K562 (cell line): ENCODE measurements at regions not wholly inside any gene's neighbourhood (a gene's known extent, or its start where the extent isn't known, plus 50 kb on each side); places are given as distances from the start of the nearest gene placed in this dataset.

Experiments
- ATAC-seq: fragments of 200-7000 bp; cut with Tn5 transposase; 3 replicates; pipeline ENCODE4 v1.9.1; 2020; ENCODE audit warnings: moderate library complexity
- BruUV-seq: library from RNA; stranded (reverse); fragments of 400-500 nt; replicated peaks from 2 replicates; lab custom pipeline; 2021; lab: Mats Ljungman, UMichigan
- CTCF ChIA-PET: fragments of 300-600 bp; formaldehyde crosslinking; extraction: SDS; loops from one replicate; lab custom pipeline; 2021; ENCODE audit warnings: low intra/inter-chr PET ratio; lab: Yijun Ruan, JAX
- POLR2A ChIA-PET: fragments of 300-600, 350-650 bp; sonication (Branson Sonifier 250); formaldehyde crosslinking; extraction: SDS; loops from one replicate; lab custom pipeline; 2021; ENCODE audit warnings: antibody characterized with exemption, inconsistent platforms; lab: Yijun Ruan, JAX
- DNase-seq, 4 experiments: peaks; one replicate each; pipeline versions ENCODE4 v3.0.0 to v3.0.0-alpha.2; 2011 to 2018; ENCODE audit warnings: low spot score in 3 of 4, mixed read lengths in 3 of 4; ENCODE audit errors: extremely low read depth in 1 of 4
- FAIRE-seq: peaks from 2 replicates; lab custom pipeline; 2011; peaks lifted over from hg19 to GRCh38; lab: Jason Lieb, UNC
- H2AFZ ChIP-seq: 2 replicates; pipeline ENCODE4 v1.6.0; 2011; ENCODE audit warnings: low read depth, low read length, control low read depth, inconsistent platforms
- H3K27ac ChIP-seq: fragments of 200-600 bp; 3 replicates; pipeline ENCODE4 v1.8.0; 2011; ENCODE audit warnings: low read depth, mild to moderate bottlenecking, control low read depth, inconsistent platforms, low read length, moderate library complexity, mixed read lengths; ENCODE audit errors: extremely low read depth
- H3K27me3 ChIP-seq, 2 experiments: fragments of 300-600 bp in 1 of 2; 2 replicates in 1 of 2; 3 replicates in 1 of 2; pipeline versions ENCODE4 v1.6.0 to v1.8.0; 2011; ENCODE audit warnings: inconsistent platforms in 2 of 2, low read length in 2 of 2, mild to moderate bottlenecking in 1 of 2, mixed read lengths in 1 of 2, moderate library complexity in 1 of 2; ENCODE audit not compliant: control insufficient read depth in 2 of 2, insufficient read depth in 2 of 2
- H3K36me3 ChIP-seq: fragments of 300-600 bp; 3 replicates; pipeline ENCODE4 v1.8.0; 2011; ENCODE audit warnings: mild to moderate bottlenecking, low read length, inconsistent platforms; ENCODE audit not compliant: control insufficient read depth, insufficient read depth
- H3K4me1 ChIP-seq, 2 experiments: fragments of 200-600 bp in 1 of 2; replicated peaks in 1 of 2; 2 replicates in 1 of 2; 3 replicates in 1 of 2; pipeline versions ENCODE4 v1.5.1 to v1.8.0; 2011; ENCODE audit warnings: inconsistent platforms in 2 of 2, low read length in 2 of 2, mild to moderate bottlenecking in 1 of 2, mixed read lengths in 1 of 2, moderate library complexity in 1 of 2; ENCODE audit not compliant: control insufficient read depth in 2 of 2, insufficient read depth in 2 of 2
- H3K4me2 ChIP-seq: 2 replicates; pipeline ENCODE4 v1.6.1; 2011; ENCODE audit warnings: low read length, control low read depth, inconsistent platforms, mixed read lengths; ENCODE audit not compliant: insufficient read depth
- H3K4me3 ChIP-seq: fragments of 200-600 bp; sonication (generic), shearing (Covaris generic); 2 replicates; pipeline ENCODE4 v1.5.1; 2016; ENCODE audit warnings: control low read depth, inconsistent platforms
- H3K79me2 ChIP-seq: fragments of 200-600 bp; 3 replicates; pipeline ENCODE4 v1.8.0; 2011; ENCODE audit warnings: low read length, inconsistent platforms; ENCODE audit not compliant: control insufficient read depth, insufficient read depth
- H3K9ac ChIP-seq, 2 experiments: 2 replicates each; pipeline versions ENCODE4 v1.6.0 to v1.6.1; 2011; ENCODE audit warnings: low read depth in 2 of 2, low read length in 2 of 2, control low read depth in 1 of 2, inconsistent platforms in 1 of 2, mild to moderate bottlenecking in 1 of 2, mixed read lengths in 1 of 2; ENCODE audit not compliant: insufficient read depth in 1 of 2
- H3K9me1 ChIP-seq: one replicate; pipeline ENCODE4 v1.6.0; 2011; ENCODE audit warnings: inconsistent platforms, mild to moderate bottlenecking, low read length, moderate library complexity; ENCODE audit not compliant: control insufficient read depth, insufficient read depth
- H3K9me3 ChIP-seq: replicated peaks from 2 replicates; pipeline ENCODE4 v1.5.1; 2011; ENCODE audit warnings: low read depth, low read length, inconsistent platforms; ENCODE audit not compliant: control insufficient read depth, insufficient read depth
- H4K20me1 ChIP-seq: replicated peaks from 2 replicates; pipeline ENCODE4 v1.6.1; 2011; ENCODE audit warnings: low read length, inconsistent platforms, mixed read lengths; ENCODE audit not compliant: control insufficient read depth, insufficient read depth
- ARID3A ChIP-seq: IDR thresholded peaks from 2 replicates; pipeline ENCODE4 v1.6.1; 2012; ENCODE audit warnings: low read depth, low read length, improper control_type of control experiment, borderline replicate concordance
- CBFA2T3 ChIP-seq: fragments of 450-650 bp; IDR thresholded peaks from 2 replicates; pipeline ENCODE4 v1.6.1; 2017
- HNRNPUL1 ChIP-seq: fragments of 200-400 bp; formaldehyde crosslinking; IDR thresholded peaks from 2 replicates; pipeline ENCODE4 v1.6.1; 2017; ENCODE audit warnings: low read length
- IRF9 ChIP-seq: fragments of 450-650 bp; IDR thresholded peaks from 2 replicates; pipeline ENCODE4 v1.6.1; 2016; ENCODE audit warnings: missing biosample characterization, missing genetic modification characterization
- KLF1 ChIP-seq: fragments of 450-650 bp; IDR thresholded peaks from 2 replicates; pipeline ENCODE4 v1.6.1; 2016; ENCODE audit warnings: missing genetic modification characterization, missing compliant biosample characterization
- MAZ ChIP-seq, 2 experiments: fragments of 450-650 bp in 1 of 2; sonication (generic) in 1 of 2; formaldehyde crosslinking; IDR thresholded peaks in 1 of 2; conservative IDR thresholded peaks in 1 of 2; 2 replicates each; pipeline versions ENCODE4 v1.4.0 to v1.5.0; 2020; ENCODE audit warnings: mild to moderate bottlenecking in 1 of 2, missing genetic modification reagents in 1 of 2
- PHB2 ChIP-seq: fragments of 450-650 bp; IDR thresholded peaks from 2 replicates; pipeline ENCODE4 v1.6.1; 2017; ENCODE audit warnings: low read depth
- SRSF7 ChIP-seq: fragments of 200-400 bp; formaldehyde crosslinking; optimal IDR thresholded peaks from 2 replicates; pipeline ENCODE3; 2017; ENCODE audit warnings: mild to moderate bottlenecking, low read depth, low read length
- STAT5B ChIP-seq: fragments of 250-450 bp; sonication (Bioruptor Pico); IDR thresholded peaks from 2 replicates; pipeline ENCODE4 v1.8.0; 2021; ENCODE audit warnings: mild to moderate bottlenecking, inconsistent platforms
- TCF15 ChIP-seq: fragments of 250-450 bp; sonication (Bioruptor Pico); IDR thresholded peaks from 2 replicates; pipeline ENCODE4 v1.8.0; 2022; ENCODE audit warnings: moderate library complexity, mild to moderate bottlenecking, inconsistent platforms
- TFAP4 ChIP-seq: sonication (generic); formaldehyde crosslinking; IDR thresholded peaks from 2 replicates; pipeline ENCODE4 v1.8.0; 2022; ENCODE audit warnings: missing genetic modification reagents, mild to moderate bottlenecking, moderate library complexity, borderline replicate concordance
- TSC22D4 ChIP-seq: fragments of 450-650 bp; IDR thresholded peaks from 2 replicates; pipeline ENCODE4 v1.6.1; 2016; ENCODE audit warnings: missing genetic modification characterization, missing biosample characterization, control low read depth
- ZBTB2 ChIP-seq: fragments of 450-650 bp; IDR thresholded peaks from 2 replicates; pipeline ENCODE4 v1.6.1; 2016; ENCODE audit warnings: antibody characterized with exemption
- ZEB2 ChIP-seq: fragments of 450-650 bp; IDR thresholded peaks from 2 replicates; pipeline ENCODE4 v1.6.1; 2016
- ZNF764 ChIP-seq: fragments of 250-450 bp; sonication (Bioruptor Pico); IDR thresholded peaks from 2 replicates; pipeline ENCODE4 v1.4.0; 2020; ENCODE audit warnings: low read depth, mild to moderate bottlenecking, moderate library complexity
- WGBS: fragments of 100-300 bp; shearing (Covaris generic); methylation state at CpG from one replicate; pipeline ENCODE4 v1.1.6; 2016; ENCODE audit warnings: low coverage, mixed read lengths; ENCODE audit not compliant: insufficient coverage; ENCODE audit errors: missing lambda C conversion rate; 5-methylcytosine and 5-hydroxymethylcytosine counted together
- in situ Hi-C: fragments of 300-500 bp; cut with MboI; formaldehyde crosslinking; loops from 4 replicates; pipeline ENCODE4 v1.15.0; 2018; ENCODE audit warnings: inconsistent platforms, mixed read lengths
- intact Hi-C: fragments of 100-400 bp; cut with micrococcal nuclease; formaldehyde crosslinking; loops from 2 replicates; pipeline ENCODE4 v1.14.2; 2022

- Histone ChIP-seq H3K9me3 (no peaks in the 10 kb centered on the region), H3K9ac (no peak overlapping the region), H3K4me1 (no peaks in the 10 kb centered on the region), H2AFZ (no peak overlapping the region), H3K4me2 (no peak overlapping the region), H3K36me3 (no peaks in the 10 kb centered on the region), H3K27me3 (no peaks in the 10 kb centered on the region), H3K27ac (no peak overlapping the region), H3K9me1 (no peaks in the 10 kb centered on the region), H3K4me3 (no peak overlapping the region), H4K20me1 (no peaks in the 10 kb centered on the region), H3K79me2 (no peaks in the 10 kb centered on the region)
- ATAC-seq (no peak), DNase-seq (no peak)
- 1% methylated on average over 6 of the region's 6 CpGs for WGBS
- BruUV-seq: no TSS peak
- ChIA-PET POLR2A (interaction anchor here (0.6 kb wide), 1 partner anchor 284 kb away, joined by 3 read pairs; no protein-coding TSS in a partner anchor), CTCF (no interaction called here)
- intact Hi-C loops (no loop called here), in situ Hi-C loops (no loop called here)
- TF ChIP-seq MAZ (CRISPR knock-in tag; conservative IDR thresholded peaks at IDR 0.05 in 1 of 2, IDR thresholded peaks at IDR 0.05 in 1 of 2) (no peak), TSC22D4 (no peak), TFAP4 (CRISPR knock-in tag) (no peak), IRF9 (tag) (no peak), PHB2 (no peak), STAT5B (CRISPR knock-in tag) (no peak), ZEB2 (no peak), KLF1 (tag) (no peak), ZNF764 (CRISPR knock-in tag) (no peak), ZBTB2 (no peak), HNRNPUL1 (no peak), TCF15 (CRISPR knock-in tag) (no peak), CBFA2T3 (no peak), ARID3A (no peak), SRSF7 (no peak)
- TF ChIP-seq, all 486 proteins: peak for 0
- no peak for FAIRE-seq
These were observed 284.1 kb upstream of the STT3B start for GRCh38 chr3:31248563-31248992.
